ENCODE measurements at regions not wholly inside any gene's neighbourhood (a gene's known extent, or its start where the extent isn't known, plus 50 kb on each side); places are given as distances from the start of the nearest gene placed in this dataset.

- H3K9me1 ChIP-seq (ENCODE audit: insufficient read depth, low read length), result no peaks in the 10 kb centered on the region
- no peak overlapping the region for H3K18ac ChIP-seq (ENCODE audit: low read depth, low read length)
- H2AFZ ChIP-seq (replicated peaks; ENCODE audit: low read length, poor library complexity), result no peak overlapping the region
- H2BK120ac ChIP-seq (ENCODE audit: low read depth, low read length), result no peak overlapping the region
- intact Hi-C loops (cut with micrococcal nuclease) (no loop called here), dilution Hi-C loops (cut with HindIII; ENCODE audit: low sequenced_read_pairs, unreplicated experiment) (no loop called here), in situ Hi-C loops (cut with MboI; ENCODE audit: low sequenced_read_pairs) (no loop called here)
- no peak overlapping the region for H3K4me3 ChIP-seq (ENCODE audit: insufficient read depth, low read depth, low read length)
- DNase-seq (no peak), ATAC-seq (ENCODE audit: low read depth) (no peak)
- no peaks in the 10 kb centered on the region for H3K79me1 ChIP-seq (ENCODE audit: low read depth in 1 of 2, low read length in 2 of 2)
- TF ChIP-seq RAD21 (IDR thresholded peaks at IDR 0.05; ENCODE audit: low read length) (no peak), RCOR1 (IDR thresholded peaks at IDR 0.05; ENCODE audit: insufficient replicate concordance, low read length) (no peak), BHLHE40 (IDR thresholded peaks at IDR 0.05; ENCODE audit: low read depth, low read length) (no peak), RFX5 (IDR thresholded peaks at IDR 0.05; ENCODE audit: low read depth, low read length) (no peak), FOS (IDR thresholded peaks at IDR 0.05; ENCODE audit: low read depth, low read length) (no peak), USF2 (IDR thresholded peaks at IDR 0.05; ENCODE audit: low read depth, low read length) (no peak), MXI1 (IDR thresholded peaks at IDR 0.05; ENCODE audit: borderline replicate concordance, low read depth, low read length) (no peak), MAFK (IDR thresholded peaks at IDR 0.05; ENCODE audit: low read depth, low read length) (no peak), POLR2A (IDR thresholded peaks at IDR 0.05; ENCODE audit: low read depth, low read length) (no peak), CHD1 (IDR thresholded peaks at IDR 0.05; ENCODE audit: low read depth, low read length) (no peak), SMC3 (IDR thresholded peaks at IDR 0.05; ENCODE audit: low read depth, low read length) (no peak), MAZ (IDR thresholded peaks at IDR 0.05; ENCODE audit: borderline replicate concordance, low read depth, low read length) (no peak), NFE2L2 (IDR thresholded peaks at IDR 0.05; ENCODE audit: low read depth, low read length) (no peak), CEBPB (IDR thresholded peaks at IDR 0.05; ENCODE audit: low read depth, low read length) (no peak)
- TF ChIP-seq, protein P1, sequence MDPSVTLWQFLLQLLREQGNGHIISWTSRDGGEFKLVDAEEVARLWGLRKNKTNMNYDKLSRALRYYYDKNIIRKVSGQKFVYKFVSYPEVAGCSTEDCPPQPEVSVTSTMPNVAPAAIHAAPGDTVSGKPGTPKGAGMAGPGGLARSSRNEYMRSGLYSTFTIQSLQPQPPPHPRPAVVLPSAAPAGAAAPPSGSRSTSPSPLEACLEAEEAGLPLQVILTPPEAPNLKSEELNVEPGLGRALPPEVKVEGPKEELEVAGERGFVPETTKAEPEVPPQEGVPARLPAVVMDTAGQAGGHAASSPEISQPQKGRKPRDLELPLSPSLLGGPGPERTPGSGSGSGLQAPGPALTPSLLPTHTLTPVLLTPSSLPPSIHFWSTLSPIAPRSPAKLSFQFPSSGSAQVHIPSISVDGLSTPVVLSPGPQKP (IDR thresholded peaks at IDR 0.05; ENCODE audit: borderline replicate concordance, low read depth, low read length), result no peak
- TF ChIP-seq, protein P2, sequence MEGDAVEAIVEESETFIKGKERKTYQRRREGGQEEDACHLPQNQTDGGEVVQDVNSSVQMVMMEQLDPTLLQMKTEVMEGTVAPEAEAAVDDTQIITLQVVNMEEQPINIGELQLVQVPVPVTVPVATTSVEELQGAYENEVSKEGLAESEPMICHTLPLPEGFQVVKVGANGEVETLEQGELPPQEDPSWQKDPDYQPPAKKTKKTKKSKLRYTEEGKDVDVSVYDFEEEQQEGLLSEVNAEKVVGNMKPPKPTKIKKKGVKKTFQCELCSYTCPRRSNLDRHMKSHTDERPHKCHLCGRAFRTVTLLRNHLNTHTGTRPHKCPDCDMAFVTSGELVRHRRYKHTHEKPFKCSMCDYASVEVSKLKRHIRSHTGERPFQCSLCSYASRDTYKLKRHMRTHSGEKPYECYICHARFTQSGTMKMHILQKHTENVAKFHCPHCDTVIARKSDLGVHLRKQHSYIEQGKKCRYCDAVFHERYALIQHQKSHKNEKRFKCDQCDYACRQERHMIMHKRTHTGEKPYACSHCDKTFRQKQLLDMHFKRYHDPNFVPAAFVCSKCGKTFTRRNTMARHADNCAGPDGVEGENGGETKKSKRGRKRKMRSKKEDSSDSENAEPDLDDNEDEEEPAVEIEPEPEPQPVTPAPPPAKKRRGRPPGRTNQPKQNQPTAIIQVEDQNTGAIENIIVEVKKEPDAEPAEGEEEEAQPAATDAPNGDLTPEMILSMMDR (conservative IDR thresholded peaks at IDR 0.05; ENCODE audit: low read depth, low read length), result no peak
- H3K27ac ChIP-seq (ENCODE audit: insufficient read depth, low read length), result no peak overlapping the region
- H3K4me2 ChIP-seq (ENCODE audit: low read depth, low read length), result no peak overlapping the region
- ChIA-PET POLR2A (ENCODE audit: unreplicated experiment) (no interaction called here), CTCF (no interaction called here)
- H3K23ac ChIP-seq (ENCODE audit: low read depth, low read length), result no peak overlapping the region
- no peak overlapping the region for H2BK15ac ChIP-seq (ENCODE audit: low read depth, low read length)
- H2BK5ac ChIP-seq (ENCODE audit: low read depth, low read length, poor library complexity, severe bottlenecking), result no peak overlapping the region
- no peak overlapping the region for H3K4ac ChIP-seq (ENCODE audit: low read depth, low read length)
- no peaks in the 10 kb centered on the region for H3K4me1 ChIP-seq (ENCODE audit: control insufficient read depth, insufficient read depth, low read length)
- H2AK5ac ChIP-seq (ENCODE audit: low read depth, low read length), result no peak overlapping the region
- H4K8ac ChIP-seq (ENCODE audit: low read depth in 2 of 2, low read length in 2 of 2), result no peak overlapping the region
- H3K36me3 ChIP-seq (ENCODE audit: control insufficient read depth, insufficient read depth, low read length), result no peaks in the 10 kb centered on the region
- 17% methylated on average over 2 of the region's 3 CpGs; no CpG with 5 or more reads in 1 of the 2 experiments for WGBS, 2 experiments (ENCODE audit: extremely low coverage in 2 of 2, insufficient read length in 1 of 2)
- H3K9ac ChIP-seq (ENCODE audit: low read depth, low read length), result no peak overlapping the region
- H2BK20ac ChIP-seq (ENCODE audit: low read depth, low read length), result no peak overlapping the region
- no peak overlapping the region for H3K14ac ChIP-seq (replicated peaks; ENCODE audit: low read depth, low read length)
- no peak overlapping the region for H4K91ac ChIP-seq (ENCODE audit: insufficient read depth, low read depth, low read length)
- no peak overlapping the region for H3K56ac ChIP-seq (ENCODE audit: extremely low read depth, insufficient read depth, low read length)
- H3K9me3 ChIP-seq (ENCODE audit: control insufficient read depth, insufficient read depth, low read length), result peaks cover 2% of the 10 kb centered on the region; the same call in 1 of the 2 replicates
- no peaks in the 10 kb centered on the region for H3K27me3 ChIP-seq (ENCODE audit: control insufficient read depth, insufficient read depth, low read length)
- H4K20me1 ChIP-seq (ENCODE audit: insufficient read depth, low read length), result no peaks in the 10 kb centered on the region
- no peak overlapping the region for H4K5ac ChIP-seq (ENCODE audit: low read depth, low read length)
- H2AK9ac ChIP-seq (replicated peaks; ENCODE audit: low read depth, low read length, poor library complexity), result no peak overlapping the region
- no TSS peak for BruUV-seq (replicated peaks)
These were observed 840.1 kb downstream of the JRKL start for GRCh38 chr11:97229936-97230335.

Data from IMR-90 (cell line).